H1 (cell line): ENCODE measurements at regions not wholly inside any gene's neighbourhood (a gene's known extent, or its start where the extent isn't known, plus 50 kb on each side); places are given as distances from the start of the nearest gene placed in this dataset.

ENCODE experiments used
- CTCF ChIA-PET: fragments of 300-600 bp; sonication (Branson Sonifier 250); formaldehyde crosslinking; loops from one replicate; lab custom pipeline; 2021; ENCODE audit not compliant: partially characterized antibody; lab: Charles Lee
- POLR2A ChIA-PET: fragments of 300-600 bp; sonication (Branson Sonifier 250); formaldehyde crosslinking; loops from one replicate; lab custom pipeline; 2021; ENCODE audit warnings: inconsistent platforms; ENCODE audit not compliant: partially characterized antibody; lab: Charles Lee
- DNase-seq, 2 experiments: peaks; one replicate each; pipeline versions ENCODE4 v3.0.0 to v3.0.0-alpha.2; 2010 to 2022; ENCODE audit warnings: low spot score in 2 of 2, low read depth in 1 of 2, mixed read lengths in 1 of 2
- FAIRE-seq: peaks from 2 replicates; lab custom pipeline; 2011; peaks lifted over from hg19 to GRCh38; lab: Jason Lieb, UNC
- H2AFZ ChIP-seq: 2 replicates; pipeline ENCODE4 v1.8.1; 2012; ENCODE audit warnings: low read length, inconsistent platforms
- H2AK5ac ChIP-seq: 2 replicates; pipeline ENCODE4 v1.6.1; 2013; ENCODE audit warnings: low read depth, low read length
- H2BK120ac ChIP-seq: replicated peaks from 2 replicates; pipeline ENCODE3; 2013; ENCODE audit warnings: low read depth, low read length, inconsistent platforms
- H2BK12ac ChIP-seq: 2 replicates; pipeline ENCODE4 v1.6.1; 2013; ENCODE audit warnings: low read depth, low read length
- H2BK15ac ChIP-seq: 2 replicates; pipeline ENCODE4 v1.6.1; 2013; ENCODE audit warnings: low read length
- H2BK20ac ChIP-seq: 2 replicates; pipeline ENCODE4 v1.6.1; 2013; ENCODE audit warnings: low read length
- H2BK5ac ChIP-seq: 2 replicates; pipeline ENCODE4 v1.6.1; 2013; ENCODE audit warnings: low read depth, low read length
- H3K14ac ChIP-seq: 2 replicates; pipeline ENCODE4 v1.6.1; 2013; ENCODE audit warnings: inconsistent platforms; ENCODE audit not compliant: insufficient read length
- H3K18ac ChIP-seq: 2 replicates; pipeline ENCODE4 v1.6.1; 2013; ENCODE audit warnings: low read length; ENCODE audit errors: extremely low read depth
- H3K23ac ChIP-seq: 2 replicates; pipeline ENCODE4 v1.6.1; 2013; ENCODE audit warnings: inconsistent platforms; ENCODE audit not compliant: insufficient read length
- H3K23me2 ChIP-seq: 2 replicates; pipeline ENCODE4 v1.6.1; 2013; ENCODE audit warnings: low read depth, low read length
- H3K27ac ChIP-seq: 2 replicates; pipeline ENCODE4 v1.6.1; 2011; ENCODE audit warnings: low read depth, low read length, inconsistent platforms
- H3K27me3 ChIP-seq, 4 experiments: replicated peaks in 1 of 4; 1 replicate in 1 of 4; 2 replicates in 3 of 4; pipeline versions ENCODE4 v1.6.1 to v1.8.1; 2011 to 2013; ENCODE audit warnings: low read length in 3 of 4, mild to moderate bottlenecking in 3 of 4, inconsistent platforms in 2 of 4, mixed read lengths in 2 of 4, moderate library complexity in 1 of 4; ENCODE audit not compliant: control insufficient read depth in 3 of 4, insufficient read depth in 3 of 4; ENCODE audit errors: extremely low read depth in 1 of 4
- H3K36me3 ChIP-seq, 4 experiments: 2 replicates each; pipeline versions ENCODE4 v1.6.1 to v1.8.1; 2011 to 2013; ENCODE audit warnings: mild to moderate bottlenecking in 4 of 4, low read length in 3 of 4, moderate library complexity in 2 of 4, control low read depth in 1 of 4, inconsistent platforms in 1 of 4; ENCODE audit not compliant: insufficient read depth in 4 of 4, control insufficient read depth in 2 of 4
- H3K4ac ChIP-seq: replicated peaks from 2 replicates; pipeline ENCODE3; 2013; ENCODE audit warnings: low read length, low read depth, mixed read lengths, inconsistent platforms; ENCODE audit not compliant: insufficient read length
- H3K4me1 ChIP-seq, 4 experiments: replicated peaks in 1 of 4; 1 replicate in 1 of 4; 2 replicates in 3 of 4; pipeline versions ENCODE4 v1.6.1 to v1.8.1; 2011 to 2013; ENCODE audit warnings: low read length in 3 of 4, inconsistent platforms in 2 of 4, mixed read lengths in 1 of 4; ENCODE audit not compliant: insufficient read depth in 4 of 4, control insufficient read depth in 3 of 4
- H3K4me2 ChIP-seq, 2 experiments: 2 replicates each; pipeline versions ENCODE4 v1.6.1 to v1.8.1; 2011 to 2013; ENCODE audit warnings: low read depth in 2 of 2, low read length in 2 of 2, control low read depth in 1 of 2, inconsistent platforms in 1 of 2, mild to moderate bottlenecking in 1 of 2; ENCODE audit not compliant: insufficient read depth in 1 of 2
- H3K4me3 ChIP-seq, 4 experiments: fragments of 200-600, 300-600 bp in 1 of 4; sonication (generic), shearing (Covaris generic), sonication (Bioruptor Twin) in 1 of 4; 2 replicates each; pipeline versions ENCODE4 v1.5.1 to v1.8.1; 2011 to 2016; ENCODE audit warnings: low read length in 4 of 4, low read depth in 3 of 4, control low read depth in 2 of 4, inconsistent platforms in 2 of 4, mild to moderate bottlenecking in 2 of 4, mixed read lengths in 1 of 4, moderate library complexity in 1 of 4; ENCODE audit not compliant: insufficient read depth in 2 of 4; ENCODE audit errors: extremely low read depth in 1 of 4
- H3K56ac ChIP-seq: replicated peaks from 2 replicates; pipeline ENCODE3; 2013; ENCODE audit warnings: low read depth, mild to moderate bottlenecking, mixed read lengths, low read length, inconsistent platforms; ENCODE audit not compliant: insufficient read length
- H3K79me1 ChIP-seq: 2 replicates; pipeline ENCODE4 v1.6.1; 2013; ENCODE audit warnings: low read depth, low read length, control low read depth
- H3K79me2 ChIP-seq, 2 experiments: 2 replicates each; pipeline versions ENCODE4 v1.6.1 to v1.8.1; 2012 to 2013; ENCODE audit warnings: low read length in 2 of 2, mild to moderate bottlenecking in 2 of 2, inconsistent platforms in 1 of 2; ENCODE audit not compliant: insufficient read depth in 2 of 2, control insufficient read depth in 1 of 2
- H3K9ac ChIP-seq, 4 experiments: replicated peaks in 1 of 4; 1 replicate in 1 of 4; 2 replicates in 3 of 4; pipeline versions ENCODE4 v1.6.1 to v1.8.1; 2011 to 2013; ENCODE audit warnings: low read depth in 3 of 4, low read length in 3 of 4, control low read depth in 2 of 4, mild to moderate bottlenecking in 2 of 4, moderate library complexity in 2 of 4, inconsistent platforms in 1 of 4; ENCODE audit errors: extremely low read depth in 1 of 4
- H3K9me3 ChIP-seq, 2 experiments: 2 replicates each; pipeline versions ENCODE4 v1.6.1 to v1.8.1; 2012 to 2013; ENCODE audit warnings: mild to moderate bottlenecking in 2 of 2, moderate library complexity in 2 of 2, control low read depth in 1 of 2, inconsistent platforms in 1 of 2, low read depth in 1 of 2, low read length in 1 of 2, mixed read lengths in 1 of 2; ENCODE audit not compliant: insufficient read depth in 2 of 2
- H4K20me1 ChIP-seq, 2 experiments: replicated peaks in 1 of 2; 2 replicates each; pipeline versions ENCODE3 to v1.8.1; 2011 to 2013; ENCODE audit warnings: inconsistent platforms in 2 of 2, low read length in 2 of 2, mild to moderate bottlenecking in 1 of 2; ENCODE audit not compliant: insufficient read depth in 2 of 2, control insufficient read depth in 1 of 2
- H4K5ac ChIP-seq: 2 replicates; pipeline ENCODE4 v1.6.1; 2013; ENCODE audit warnings: low read length, low read depth, mixed read lengths, inconsistent platforms; ENCODE audit not compliant: insufficient read length
- H4K8ac ChIP-seq: 2 replicates; pipeline ENCODE4 v1.8.0; 2013; ENCODE audit warnings: mild to moderate bottlenecking, moderate library complexity, low read length, inconsistent platforms; ENCODE audit not compliant: insufficient read depth; ENCODE audit errors: extremely low read depth
- H4K91ac ChIP-seq: replicated peaks from 2 replicates; pipeline ENCODE3; 2013; ENCODE audit warnings: low read length, mixed read lengths, inconsistent platforms; ENCODE audit not compliant: insufficient read length
- BCL11A ChIP-seq, 2 experiments: IDR thresholded peaks; one replicate each; pipeline ENCODE4 v1.6.1; 2011; ENCODE audit warnings: low read depth in 2 of 2, low read length in 2 of 2, mild to moderate bottlenecking in 2 of 2
- JUN ChIP-seq: IDR thresholded peaks from 2 replicates; pipeline ENCODE4 v1.6.1; 2011; ENCODE audit warnings: low read depth, mild to moderate bottlenecking, improper control_type of control experiment, low read length
- JUND ChIP-seq: IDR thresholded peaks from 2 replicates; pipeline ENCODE4 v1.6.1; 2011; ENCODE audit warnings: mild to moderate bottlenecking, improper control_type of control experiment, low read length
- MAFK ChIP-seq: IDR thresholded peaks from 2 replicates; pipeline ENCODE4 v1.6.1; 2012; ENCODE audit warnings: low read depth, mild to moderate bottlenecking, improper control_type of control experiment, low read length
- NANOG ChIP-seq: IDR thresholded peaks from 2 replicates; pipeline ENCODE4 v1.6.1; 2011; ENCODE audit warnings: low read length, low read depth, mild to moderate bottlenecking, inconsistent platforms; ENCODE audit not compliant: insufficient read depth, poor library complexity, severe bottlenecking
- POLR2AphosphoS5 ChIP-seq: IDR thresholded peaks from 2 replicates; pipeline ENCODE4 v1.6.1; 2011; ENCODE audit warnings: low read depth, low read length
- RBBP5 ChIP-seq: IDR thresholded peaks from 2 replicates; pipeline ENCODE4 v1.7.1; 2012; ENCODE audit warnings: low read depth, mild to moderate bottlenecking, inconsistent platforms, low read length, moderate library complexity, borderline replicate concordance
- RNF2 ChIP-seq: fragments of 200-900, 300-1000 bp; sonication (generic); IDR thresholded peaks from 2 replicates; pipeline ENCODE4 v1.7.1; 2016; ENCODE audit warnings: borderline replicate concordance, low read depth, mild to moderate bottlenecking, antibody characterized with exemption, low read length; ENCODE audit not compliant: poor library complexity, severe bottlenecking; ENCODE audit errors: missing control alignments
- SIN3A ChIP-seq, 2 experiments: IDR thresholded peaks in 1 of 2; conservative IDR thresholded peaks in 1 of 2; 2 replicates each; pipeline ENCODE4 v1.6.1; 2011 to 2012; ENCODE audit warnings: low read length in 2 of 2, improper control_type of control experiment in 1 of 2, low read depth in 1 of 2, mild to moderate bottlenecking in 1 of 2
- SP2 ChIP-seq: IDR thresholded peaks from 2 replicates; pipeline ENCODE4 v1.6.1; 2012; ENCODE audit warnings: mild to moderate bottlenecking, low read length, inconsistent platforms
- SRF ChIP-seq: IDR thresholded peaks from 2 replicates; pipeline ENCODE4 v1.6.1; 2011; ENCODE audit warnings: mild to moderate bottlenecking, low read depth, low read length, moderate library complexity
- TAF1 ChIP-seq: IDR thresholded peaks from 2 replicates; pipeline ENCODE4 v1.6.1; 2011; ENCODE audit warnings: mild to moderate bottlenecking, low read depth, low read length
- TAF7 ChIP-seq: optimal IDR thresholded peaks from 2 replicates; pipeline ENCODE3; 2011; ENCODE audit warnings: low read depth, mild to moderate bottlenecking, inconsistent platforms, low read length, moderate library complexity, borderline replicate concordance
- TEAD4 ChIP-seq: IDR thresholded peaks from 2 replicates; pipeline ENCODE4 v1.6.1; 2012; ENCODE audit warnings: low read depth, low read length, inconsistent platforms, mixed read lengths
- YY1 ChIP-seq: IDR thresholded peaks from 2 replicates; pipeline ENCODE4 v1.6.1; 2011; ENCODE audit warnings: low read depth, mild to moderate bottlenecking, low read length
- TF ChIP-seq, protein P1 (sequence below): IDR thresholded peaks from 2 replicates; pipeline ENCODE4 v1.6.1; 2011; ENCODE audit warnings: low read depth, mild to moderate bottlenecking, low read length; ENCODE audit not compliant: insufficient read depth

DNA sequence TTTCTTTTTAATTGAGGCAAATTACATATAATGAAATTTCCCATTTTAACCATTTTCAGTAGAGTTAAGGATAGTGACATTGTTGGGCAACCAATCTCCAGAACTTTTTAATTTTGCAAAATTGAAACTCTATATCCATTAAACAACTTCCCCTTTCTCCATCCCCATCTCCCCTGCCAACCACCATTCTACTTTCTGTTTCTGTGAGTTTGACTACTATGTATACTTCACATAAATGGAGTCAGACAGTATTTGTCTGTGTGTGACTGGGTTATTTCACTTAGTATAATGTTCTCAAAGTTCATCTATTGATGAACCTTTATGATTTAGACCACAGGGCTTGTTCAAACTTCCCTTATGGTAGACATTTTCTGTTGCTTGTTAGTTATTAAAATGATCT, 364.5 kb upstream of the MAD2L1 start:
- Histone ChIP-seq H3K9ac (no peak overlapping the region), H3K27me3 (no peaks in the 10 kb centered on the region), H2BK20ac (no peak overlapping the region), H3K36me3 (no peaks in the 10 kb centered on the region), H4K91ac (no peak overlapping the region), H3K23me2 (no peaks in the 10 kb centered on the region), H2BK120ac (no peak overlapping the region), H3K79me1 (no peaks in the 10 kb centered on the region), H3K18ac (no peak overlapping the region), H3K9me3 (no peaks in the 10 kb centered on the region), H3K23ac (no peak overlapping the region), H4K5ac (no peak overlapping the region), H3K14ac (no peak overlapping the region), H4K8ac (no peak overlapping the region), H2AFZ (no peak overlapping the region), H2AK5ac (no peak overlapping the region), H2BK15ac (no peak overlapping the region), H2BK12ac (no peak overlapping the region), H3K4me1 (no peaks in the 10 kb centered on the region; a peak in 1 of 7 replicates), H2BK5ac (no peak overlapping the region), H3K4me3 (no peak overlapping the region), H4K20me1 (no peaks in the 10 kb centered on the region), H3K79me2 (no peaks in the 10 kb centered on the region), H3K56ac (no peak overlapping the region), H3K4me2 (no peak overlapping the region), H3K4ac (no peak overlapping the region), H3K27ac (no peak overlapping the region)
- DNase-seq (no peak), FAIRE-seq (no peak)
- POLR2A ChIA-PET: no interaction called here
- CTCF ChIA-PET: no interaction called here
- TF ChIP-seq TAF1: no peak
- TF ChIP-seq JUN: no peak
- no peak for TF ChIP-seq POLR2AphosphoS5
- no peak for TF ChIP-seq TEAD4
- TF ChIP-seq NANOG: no peak
- no peak for TF ChIP-seq JUND
- TF ChIP-seq SRF: no peak
- no peak for TF ChIP-seq YY1
- TF ChIP-seq BCL11A (IDR thresholded peaks at IDR 0.05; ENCODE audit: low read depth in 2 of 2, low read length in 2 of 2): no peak
- TF ChIP-seq SIN3A (conservative IDR thresholded peaks at IDR 0.05 in 1 of 2, IDR thresholded peaks at IDR 0.05 in 1 of 2; ENCODE audit: low read depth in 1 of 2, low read length in 2 of 2): no peak
- TF ChIP-seq RBBP5: no peak
- TF ChIP-seq SP2: no peak
- TF ChIP-seq, protein P1, sequence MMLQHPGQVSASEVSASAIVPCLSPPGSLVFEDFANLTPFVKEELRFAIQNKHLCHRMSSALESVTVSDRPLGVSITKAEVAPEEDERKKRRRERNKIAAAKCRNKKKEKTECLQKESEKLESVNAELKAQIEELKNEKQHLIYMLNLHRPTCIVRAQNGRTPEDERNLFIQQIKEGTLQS: no peak
- TF ChIP-seq MAFK: no peak
- TF ChIP-seq TAF7: no peak
- no peak for TF ChIP-seq RNF2
